Left ventricle myocardium inferior (tissue), 1 donor: ENCODE measurements at regions not wholly inside any gene's neighbourhood (a gene's known extent, or its start where the extent isn't known, plus 50 kb on each side); places are given as distances from the start of the nearest gene placed in this dataset.

Experiments
- DNase-seq: peaks from one replicate; pipeline ENCODE4 v3.0.0-alpha.2; 2020
- H3K27ac ChIP-seq: fragments of 200-600 bp; replicated peaks from 2 replicates; pipeline ENCODE4 v1.8.0; 2021
- H3K27me3 ChIP-seq: fragments of 200-600 bp; 2 replicates; pipeline ENCODE4 v1.8.0; 2021; ENCODE audit warnings: low read depth
- H3K36me3 ChIP-seq: fragments of 200-600 bp; 2 replicates; pipeline ENCODE4 v1.8.0; 2021
- H3K4me1 ChIP-seq: fragments of 200-600 bp; 2 replicates; pipeline ENCODE4 v1.8.0; 2021
- H3K4me3 ChIP-seq: fragments of 200-600 bp; 2 replicates; pipeline ENCODE4 v1.8.0; 2021; ENCODE audit warnings: mild to moderate bottlenecking, moderate library complexity
- H3K9me3 ChIP-seq: fragments of 200-600 bp; replicated peaks from 2 replicates; pipeline ENCODE4 v1.8.0; 2021
- intact Hi-C: fragments of 100-400 bp; cut with micrococcal nuclease; formaldehyde crosslinking; loops from one replicate; pipeline ENCODE4 v1.11.0; 2022
- TF ChIP-seq, protein P1 (sequence below): fragments of 200-600 bp; IDR thresholded peaks from 2 replicates; pipeline ENCODE4 v1.8.0; 2021; ENCODE audit warnings: antibody characterized with exemption, mild to moderate bottlenecking, borderline replicate concordance
- donor health status: DM: no; HTN: yes; CAD: no; lungs with severe emphysema.

DNA sequence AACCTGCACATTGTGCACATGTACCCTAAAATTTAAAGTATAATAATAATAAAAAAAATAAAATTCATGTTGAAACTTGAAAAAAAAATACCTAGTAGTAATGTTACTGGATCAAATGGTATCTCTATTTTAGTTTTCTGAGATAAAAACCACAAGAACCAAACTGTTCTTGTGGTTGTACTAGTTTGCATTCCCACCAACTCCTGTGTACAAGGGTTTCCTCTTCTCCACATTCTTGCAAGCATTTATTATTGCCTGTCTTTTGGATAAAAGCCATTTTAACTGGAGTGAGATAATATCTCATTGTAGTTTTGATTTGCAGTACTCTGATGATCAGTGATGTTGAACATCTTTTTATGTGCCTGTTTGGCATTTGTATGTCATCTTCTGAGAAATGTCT is 177.7 kb downstream of the KIF20B start:
- intact Hi-C loops, result no loop called here
- Histone ChIP-seq H3K4me1 (no peaks in the 10 kb centered on the region), H3K9me3 (peaks cover 36% of the 10 kb centered on the region), H3K27ac (no peak overlapping the region), H3K27me3 (no peaks in the 10 kb centered on the region), H3K36me3 (no peaks in the 10 kb centered on the region), H3K4me3 (no peak overlapping the region)
- no peak for DNase-seq
- TF ChIP-seq, protein P1, sequence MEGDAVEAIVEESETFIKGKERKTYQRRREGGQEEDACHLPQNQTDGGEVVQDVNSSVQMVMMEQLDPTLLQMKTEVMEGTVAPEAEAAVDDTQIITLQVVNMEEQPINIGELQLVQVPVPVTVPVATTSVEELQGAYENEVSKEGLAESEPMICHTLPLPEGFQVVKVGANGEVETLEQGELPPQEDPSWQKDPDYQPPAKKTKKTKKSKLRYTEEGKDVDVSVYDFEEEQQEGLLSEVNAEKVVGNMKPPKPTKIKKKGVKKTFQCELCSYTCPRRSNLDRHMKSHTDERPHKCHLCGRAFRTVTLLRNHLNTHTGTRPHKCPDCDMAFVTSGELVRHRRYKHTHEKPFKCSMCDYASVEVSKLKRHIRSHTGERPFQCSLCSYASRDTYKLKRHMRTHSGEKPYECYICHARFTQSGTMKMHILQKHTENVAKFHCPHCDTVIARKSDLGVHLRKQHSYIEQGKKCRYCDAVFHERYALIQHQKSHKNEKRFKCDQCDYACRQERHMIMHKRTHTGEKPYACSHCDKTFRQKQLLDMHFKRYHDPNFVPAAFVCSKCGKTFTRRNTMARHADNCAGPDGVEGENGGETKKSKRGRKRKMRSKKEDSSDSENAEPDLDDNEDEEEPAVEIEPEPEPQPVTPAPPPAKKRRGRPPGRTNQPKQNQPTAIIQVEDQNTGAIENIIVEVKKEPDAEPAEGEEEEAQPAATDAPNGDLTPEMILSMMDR, result no peak

DNA sequence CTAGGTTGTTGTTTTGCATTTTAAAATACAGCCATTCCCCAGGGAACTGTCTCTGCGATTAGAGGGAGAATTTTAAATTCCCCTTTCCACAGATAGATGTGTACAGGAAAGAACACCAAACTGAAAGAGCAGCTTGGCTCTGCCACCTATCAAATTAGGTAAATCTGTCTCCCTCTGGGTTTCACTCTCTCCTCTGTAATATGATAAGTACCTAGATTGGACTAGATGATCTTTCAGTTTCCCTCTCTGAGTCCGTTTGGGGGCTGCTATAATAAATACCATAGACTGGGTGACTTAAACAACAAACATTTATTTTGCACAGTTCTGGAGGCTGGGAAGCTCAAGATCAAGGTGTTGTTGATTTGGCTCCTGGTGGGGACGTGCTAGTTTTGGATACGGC is 186.0 kb downstream of the KIF20B start:
- Histone ChIP-seq H3K27me3 (peaks cover 11% of the 10 kb centered on the region), H3K4me3 (no peak overlapping the region), H3K27ac (no peak overlapping the region), H3K4me1 (no peaks in the 10 kb centered on the region), H3K9me3 (peaks cover 6% of the 10 kb centered on the region), H3K36me3 (no peaks in the 10 kb centered on the region)
- no peak for DNase-seq
- TF ChIP-seq, protein P1, result no peak
- intact Hi-C loops, result no loop called here

DNA sequence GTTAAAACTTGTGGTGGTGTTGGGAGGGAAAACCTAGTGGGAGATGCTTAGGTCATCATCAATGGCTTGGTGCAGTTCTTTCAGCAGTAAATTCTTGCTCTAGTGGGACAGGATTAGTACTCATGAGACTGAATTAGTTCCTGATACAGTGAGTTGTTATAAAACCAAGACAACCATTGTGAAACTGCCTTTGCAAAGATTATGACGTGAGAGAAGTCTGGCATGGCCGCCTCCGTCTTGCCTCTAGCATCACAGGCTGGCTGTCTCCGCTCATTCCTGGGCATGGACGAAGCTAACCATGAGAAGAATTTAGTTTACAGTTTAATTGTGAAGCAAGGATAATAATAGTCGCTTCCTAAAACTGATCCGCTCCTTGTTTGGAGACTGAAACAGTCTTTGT is 186.4 kb downstream of the KIF20B start:
- H3K9me3 ChIP-seq, result peaks cover 2% of the 10 kb centered on the region
- no peak for DNase-seq
- intact Hi-C loops, result no loop called here
- no peaks in the 10 kb centered on the region for H3K4me1 ChIP-seq
- H3K27ac ChIP-seq, result no peak overlapping the region
- TF ChIP-seq, protein P1, result no peak
- no peak overlapping the region for H3K4me3 ChIP-seq
- H3K27me3 ChIP-seq, result peaks cover 11% of the 10 kb centered on the region
- H3K36me3 ChIP-seq, result no peaks in the 10 kb centered on the region

DNA sequence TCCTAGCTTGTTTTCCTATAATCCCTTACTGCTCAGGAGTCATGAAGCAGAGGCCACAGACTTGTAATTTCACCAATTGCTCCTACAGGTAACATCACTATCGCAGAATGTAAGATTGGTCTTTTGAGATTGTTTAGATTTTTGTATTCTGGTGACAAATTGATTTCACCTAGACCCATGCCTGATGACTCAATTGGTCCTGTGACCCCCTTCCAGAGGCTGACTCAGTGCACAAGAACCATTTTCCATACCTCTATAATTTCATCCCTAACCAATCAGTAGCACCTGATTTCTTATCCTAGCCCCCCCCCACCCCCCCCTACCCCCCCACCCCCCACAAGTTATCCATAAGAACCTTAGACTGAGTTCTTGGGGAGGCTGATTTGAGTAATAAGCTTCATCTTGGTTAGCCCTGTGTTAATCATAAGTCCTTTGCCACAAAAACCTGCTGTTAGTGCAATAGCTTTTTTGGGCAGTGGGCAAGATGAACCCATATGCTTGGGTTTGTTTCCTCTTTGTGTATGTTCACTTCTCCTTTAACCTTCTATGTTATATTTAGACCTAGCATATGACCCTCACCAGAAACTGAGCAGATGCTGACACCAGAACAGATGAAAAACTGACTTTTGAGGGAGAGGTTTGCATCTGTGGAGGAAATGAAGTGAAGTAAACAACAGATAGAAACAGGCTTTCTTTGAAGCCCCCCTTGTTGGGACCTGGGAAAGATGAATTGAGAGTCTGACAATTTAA is 187.1 kb downstream of the KIF20B start:
- H3K4me1 ChIP-seq, result no peaks in the 10 kb centered on the region
- H3K9me3 ChIP-seq, result no peaks in the 10 kb centered on the region
- intact Hi-C loops, result no loop called here
- no peak for DNase-seq
- no peaks in the 10 kb centered on the region for H3K36me3 ChIP-seq
- H3K4me3 ChIP-seq, result no peak overlapping the region
- peak overlapping the region; percentile 15 for H3K27ac ChIP-seq
- peaks cover 11% of the 10 kb centered on the region for H3K27me3 ChIP-seq
- TF ChIP-seq, protein P1, result no peak

DNA sequence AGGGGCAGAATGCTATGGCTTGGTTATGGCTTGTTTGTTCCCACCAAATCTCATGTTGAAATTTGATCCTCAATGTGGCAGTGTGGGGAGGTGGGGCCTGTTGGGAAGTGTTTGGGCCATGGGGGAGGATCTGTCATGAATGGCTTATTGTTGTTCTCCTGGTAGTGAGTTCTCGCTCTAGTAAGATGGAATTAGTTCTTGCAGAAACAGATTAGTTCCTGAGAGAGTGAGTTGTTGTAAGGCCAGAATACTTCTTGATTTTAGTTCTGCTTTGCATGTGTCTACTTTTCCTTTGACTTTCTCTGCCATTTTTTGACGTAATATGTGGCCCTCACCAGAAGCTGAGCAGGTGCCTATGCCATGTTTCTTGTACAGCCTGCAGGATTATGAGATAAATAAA is 188.2 kb downstream of the KIF20B start:
- Histone ChIP-seq H3K4me3 (no peak overlapping the region), H3K36me3 (no peaks in the 10 kb centered on the region), H3K9me3 (no peaks in the 10 kb centered on the region), H3K27me3 (peaks cover 11% of the 10 kb centered on the region), H3K27ac (peak overlapping the region; percentile 34), H3K4me1 (no peaks in the 10 kb centered on the region)
- TF ChIP-seq, protein P1, result no peak
- DNase-seq, result no peak
- intact Hi-C loops, result no loop called here
